ENCODE measurements at regions not wholly inside any gene's neighbourhood (a gene's known extent, or its start where the extent isn't known, plus 50 kb on each side); places are given as distances from the start of the nearest gene placed in this dataset.

GRCh38 chr5:10153394-10153793 is 96.3 kb downstream of the ATPSCKMT start:
- no peak for FAIRE-seq
- no peak for DNase-seq (ENCODE audit: low read depth in 1 of 2, low spot score in 2 of 2)
- H4K5ac ChIP-seq (ENCODE audit: insufficient read length, low read depth, low read length): no peak overlapping the region
- no peak overlapping the region for H3K4ac ChIP-seq (replicated peaks; ENCODE audit: insufficient read length, low read depth, low read length)
- H3K23ac ChIP-seq (ENCODE audit: insufficient read length): no peak overlapping the region
- no peak overlapping the region for H2AFZ ChIP-seq (ENCODE audit: low read length)
- peaks cover 3 to 9% (median 6%) of the 10 kb centered on the region in 4 experiments; a peak in 6 of 7 replicates for H3K4me1 ChIP-seq (replicated peaks in 1 of 4; ENCODE audit: control insufficient read depth in 3 of 4, insufficient read depth in 4 of 4, low read length in 3 of 4)
- H3K18ac ChIP-seq (ENCODE audit: extremely low read depth, low read length): no peak overlapping the region
- no peaks in the 10 kb centered on the region for H4K20me1 ChIP-seq (replicated peaks in 1 of 2; ENCODE audit: control insufficient read depth in 1 of 2, insufficient read depth in 2 of 2, low read length in 2 of 2)
- no peak overlapping the region for H2BK5ac ChIP-seq (ENCODE audit: low read depth, low read length)
- no peak overlapping the region for H3K9ac ChIP-seq (replicated peaks in 1 of 4; ENCODE audit: extremely low read depth in 1 of 4, low read depth in 3 of 4, low read length in 3 of 4)
- no peak overlapping the region for H2BK120ac ChIP-seq (replicated peaks; ENCODE audit: low read depth, low read length)
- no peak overlapping the region for H3K14ac ChIP-seq (ENCODE audit: insufficient read length)
- H3K4me2 ChIP-seq (ENCODE audit: insufficient read depth in 1 of 2, low read depth in 2 of 2, low read length in 2 of 2): no peak overlapping the region
- H3K27me3 ChIP-seq (replicated peaks in 1 of 4; ENCODE audit: control insufficient read depth in 3 of 4, extremely low read depth in 1 of 4, insufficient read depth in 3 of 4, low read length in 3 of 4): no peaks in the 10 kb centered on the region
- H3K36me3 ChIP-seq (ENCODE audit: control insufficient read depth in 2 of 4, insufficient read depth in 4 of 4, low read length in 3 of 4): no peaks in the 10 kb centered on the region
- H3K79me2 ChIP-seq (ENCODE audit: control insufficient read depth in 1 of 2, insufficient read depth in 2 of 2, low read length in 2 of 2): no peaks in the 10 kb centered on the region
- TF ChIP-seq KDM1A (IDR thresholded peaks at IDR 0.05; ENCODE audit: borderline replicate concordance, low read length): peak; percentile 85; the same call in 1 of the 2 replicates
- no peak for TF ChIP-seq POLR2A (IDR thresholded peaks at IDR 0.05; ENCODE audit: control extremely low read depth in 1 of 2, low read depth in 2 of 2, low read length in 2 of 2)
- TF ChIP-seq HDAC6 (IDR thresholded peaks at IDR 0.05; ENCODE audit: low read depth, low read length): no peak
- no peak overlapping the region for H4K8ac ChIP-seq (ENCODE audit: extremely low read depth, insufficient read depth, low read length)
- ChIA-PET CTCF (ENCODE audit: partially characterized antibody) (interaction anchor here (1.5 to 2.1 kb wide), 2 partner anchors 49 to 81 kb away, joined by 3 to 5 read pairs; no protein-coding TSS in a partner anchor), POLR2A (ENCODE audit: partially characterized antibody) (interaction anchor here (0.6 kb wide), 1 partner anchor 1375 kb away, joined by 3 read pairs; no protein-coding TSS in a partner anchor)
- no peak overlapping the region for H2BK15ac ChIP-seq (ENCODE audit: low read length)
- 95% methylated on average over 4 of the region's 4 CpGs; no CpG with 5 or more reads in 1 of the 2 experiments for WGBS, 2 experiments (ENCODE audit: extremely low coverage in 1 of 2, insufficient coverage in 1 of 2, insufficient read length in 1 of 2, insufficient replicate concordance in 2 of 2, low coverage in 1 of 2, low lambda C conversion rate in 2 of 2, missing lambda C conversion rate in 1 of 2)
- no peak overlapping the region for H3K4me3 ChIP-seq (ENCODE audit: extremely low read depth in 1 of 4, insufficient read depth in 2 of 4, low read depth in 3 of 4, low read length in 4 of 4)
- H3K27ac ChIP-seq (ENCODE audit: low read depth, low read length): no peak overlapping the region
- H3K79me1 ChIP-seq (ENCODE audit: low read depth, low read length): no peaks in the 10 kb centered on the region
- no peak overlapping the region for H2BK12ac ChIP-seq (ENCODE audit: low read depth, low read length)
- no peak overlapping the region for H2AK5ac ChIP-seq (ENCODE audit: low read depth, low read length)
- no peaks in the 10 kb centered on the region for H3K9me3 ChIP-seq (ENCODE audit: insufficient read depth in 2 of 2, low read depth in 1 of 2, low read length in 1 of 2)
- H3K56ac ChIP-seq (replicated peaks; ENCODE audit: insufficient read length, low read depth, low read length): no peak overlapping the region
- no peak overlapping the region for H4K91ac ChIP-seq (replicated peaks; ENCODE audit: insufficient read length, low read length)
- H3K23me2 ChIP-seq (ENCODE audit: low read depth, low read length): no peaks in the 10 kb centered on the region
- H2BK20ac ChIP-seq (ENCODE audit: low read length): no peak overlapping the region
